B cell (primary cell): ENCODE measurements at regions not wholly inside any gene's neighbourhood (a gene's known extent, or its start where the extent isn't known, plus 50 kb on each side); places are given as distances from the start of the nearest gene placed in this dataset.

Experiments used
- EZH2 ChIP-seq: IDR thresholded peaks from 2 replicates; pipeline ENCODE4 v1.6.1; 2012; ENCODE audit warnings: borderline replicate concordance, low read depth, mild to moderate bottlenecking, moderate library complexity, low read length; ENCODE audit not compliant: insufficient read depth, poor library complexity, severe bottlenecking
- TF ChIP-seq, protein P1 (sequence below): fragments of 200-600 bp; IDR thresholded peaks from one replicate; pipeline ENCODE4 v1.8.0; 2022; ENCODE audit warnings: antibody characterized with exemption, mild to moderate bottlenecking

DNA sequence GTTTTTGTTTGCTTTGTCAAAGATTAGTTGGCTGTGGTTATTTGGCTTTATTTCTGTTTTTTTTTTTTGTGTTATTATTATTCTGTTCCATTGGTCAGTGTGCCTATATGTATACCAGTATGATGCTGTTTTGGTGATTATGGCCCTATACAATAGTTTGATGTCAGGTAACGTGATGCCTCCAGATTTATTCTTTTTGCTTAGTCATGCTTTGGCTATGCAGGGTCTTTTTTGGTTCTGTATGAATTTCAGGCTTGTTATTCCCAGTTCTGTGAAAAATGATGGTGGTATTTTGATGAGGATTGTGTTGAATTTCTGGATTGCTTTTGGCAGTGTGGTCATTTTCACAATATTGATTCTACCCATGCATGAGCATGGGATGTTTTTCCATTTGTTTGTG, 312.8 kb downstream of the TAF11L14 start:
- TF ChIP-seq, protein P1, sequence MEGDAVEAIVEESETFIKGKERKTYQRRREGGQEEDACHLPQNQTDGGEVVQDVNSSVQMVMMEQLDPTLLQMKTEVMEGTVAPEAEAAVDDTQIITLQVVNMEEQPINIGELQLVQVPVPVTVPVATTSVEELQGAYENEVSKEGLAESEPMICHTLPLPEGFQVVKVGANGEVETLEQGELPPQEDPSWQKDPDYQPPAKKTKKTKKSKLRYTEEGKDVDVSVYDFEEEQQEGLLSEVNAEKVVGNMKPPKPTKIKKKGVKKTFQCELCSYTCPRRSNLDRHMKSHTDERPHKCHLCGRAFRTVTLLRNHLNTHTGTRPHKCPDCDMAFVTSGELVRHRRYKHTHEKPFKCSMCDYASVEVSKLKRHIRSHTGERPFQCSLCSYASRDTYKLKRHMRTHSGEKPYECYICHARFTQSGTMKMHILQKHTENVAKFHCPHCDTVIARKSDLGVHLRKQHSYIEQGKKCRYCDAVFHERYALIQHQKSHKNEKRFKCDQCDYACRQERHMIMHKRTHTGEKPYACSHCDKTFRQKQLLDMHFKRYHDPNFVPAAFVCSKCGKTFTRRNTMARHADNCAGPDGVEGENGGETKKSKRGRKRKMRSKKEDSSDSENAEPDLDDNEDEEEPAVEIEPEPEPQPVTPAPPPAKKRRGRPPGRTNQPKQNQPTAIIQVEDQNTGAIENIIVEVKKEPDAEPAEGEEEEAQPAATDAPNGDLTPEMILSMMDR = no peak
- no peak for TF ChIP-seq EZH2
